H9 (cell line): ENCODE measurements at regions not wholly inside any gene's neighbourhood (a gene's known extent, or its start where the extent isn't known, plus 50 kb on each side); places are given as distances from the start of the nearest gene placed in this dataset.

Experiments used
- DNase-seq: peaks from one replicate; pipeline ENCODE4 v3.0.0-alpha.2; 2017
- H2AFZ ChIP-seq: one replicate; pipeline ENCODE4 v1.6.1; 2013; ENCODE audit warnings: mild to moderate bottlenecking, low read length, control low read depth, moderate library complexity
- H2AK5ac ChIP-seq: 2 replicates; pipeline ENCODE4 v1.6.1; 2013; ENCODE audit warnings: low read length, control low read depth, mixed read lengths; ENCODE audit not compliant: insufficient read length
- H2BK120ac ChIP-seq: one replicate; pipeline ENCODE4 v1.6.1; 2013; ENCODE audit warnings: low read depth, mild to moderate bottlenecking, low read length, control low read depth, inconsistent platforms; ENCODE audit not compliant: poor library complexity, severe bottlenecking
- H2BK12ac ChIP-seq: 2 replicates; pipeline ENCODE4 v1.6.1; 2013; ENCODE audit warnings: low read length, control low read depth, mixed read lengths, low read depth; ENCODE audit not compliant: insufficient read length
- H2BK15ac ChIP-seq: 2 replicates; pipeline ENCODE4 v1.6.1; 2013; ENCODE audit warnings: low read depth, low read length, control low read depth
- H2BK20ac ChIP-seq: one replicate; pipeline ENCODE4 v1.6.1; 2013; ENCODE audit warnings: low read depth, mild to moderate bottlenecking, low read length, control low read depth, inconsistent platforms; ENCODE audit not compliant: poor library complexity, severe bottlenecking
- H2BK5ac ChIP-seq: 2 replicates; pipeline ENCODE4 v1.6.1; 2013; ENCODE audit warnings: low read length, control low read depth, mixed read lengths; ENCODE audit not compliant: insufficient read length
- H3K14ac ChIP-seq: 2 replicates; pipeline ENCODE4 v1.6.1; 2013; ENCODE audit warnings: low read length, control low read depth; ENCODE audit not compliant: insufficient read depth
- H3K18ac ChIP-seq: 2 replicates; pipeline ENCODE4 v1.6.1; 2013; ENCODE audit warnings: low read depth, mild to moderate bottlenecking, mixed read lengths, low read length, control low read depth; ENCODE audit not compliant: insufficient read length
- H3K23ac ChIP-seq: 2 replicates; pipeline ENCODE4 v1.6.1; 2013; ENCODE audit warnings: low read length, control low read depth, mixed read lengths, low read depth; ENCODE audit not compliant: insufficient read length
- H3K23me2 ChIP-seq: 2 replicates; pipeline ENCODE4 v1.6.1; 2013; ENCODE audit warnings: low read depth, mild to moderate bottlenecking, mixed read lengths, low read length, control low read depth; ENCODE audit not compliant: insufficient read length, poor library complexity, severe bottlenecking
- H3K27ac ChIP-seq: 2 replicates; pipeline ENCODE4 v1.5.1; 2013; ENCODE audit warnings: low read length, control low read depth, mixed read lengths, low read depth; ENCODE audit not compliant: insufficient read length
- H3K27me3 ChIP-seq: 2 replicates; pipeline ENCODE4 v1.6.1; 2013; ENCODE audit warnings: low read length, control low read depth, inconsistent platforms; ENCODE audit not compliant: insufficient read depth
- H3K4ac ChIP-seq: 2 replicates; pipeline ENCODE4 v1.6.1; 2013; ENCODE audit warnings: low read depth, mild to moderate bottlenecking, control low read depth, inconsistent platforms, low read length, moderate library complexity
- H3K4me1 ChIP-seq: 2 replicates; pipeline ENCODE4 v1.6.1; 2013; ENCODE audit warnings: low read length, control low read depth, inconsistent platforms; ENCODE audit not compliant: insufficient read depth
- H3K4me2 ChIP-seq: 2 replicates; pipeline ENCODE4 v1.6.1; 2013; ENCODE audit warnings: low read length, control low read depth, mixed read lengths; ENCODE audit not compliant: insufficient read length, insufficient read depth
- H3K56ac ChIP-seq: 2 replicates; pipeline ENCODE4 v1.6.1; 2013; ENCODE audit warnings: low read depth, mild to moderate bottlenecking, mixed read lengths, low read length, control low read depth; ENCODE audit not compliant: insufficient read length
- H3K79me1 ChIP-seq: 2 replicates; pipeline ENCODE4 v1.6.1; 2013; ENCODE audit warnings: low read depth, mild to moderate bottlenecking, moderate library complexity, low read length, control low read depth, inconsistent platforms; ENCODE audit not compliant: insufficient read depth, poor library complexity, severe bottlenecking
- H3K79me2 ChIP-seq: 2 replicates; pipeline ENCODE4 v1.6.1; 2013; ENCODE audit warnings: low read length, control low read depth, inconsistent platforms; ENCODE audit not compliant: insufficient read depth
- H3K9ac ChIP-seq: 2 replicates; pipeline ENCODE4 v1.6.1; 2013; ENCODE audit warnings: low read length, control low read depth, mixed read lengths; ENCODE audit not compliant: insufficient read length; ENCODE audit errors: extremely low read depth
- H3K9me3 ChIP-seq: one replicate; pipeline ENCODE4 v1.6.1; 2013; ENCODE audit warnings: low read depth, low read length, inconsistent platforms; ENCODE audit not compliant: control insufficient read depth
- H3T11ph ChIP-seq: one replicate; pipeline ENCODE4 v1.6.1; 2013; ENCODE audit warnings: mild to moderate bottlenecking, low read length, control low read depth, inconsistent platforms
- H4K20me1 ChIP-seq: one replicate; pipeline ENCODE4 v1.6.1; 2013; ENCODE audit not compliant: control insufficient read depth, insufficient read length, insufficient read depth
- H4K5ac ChIP-seq: 2 replicates; pipeline ENCODE4 v1.6.1; 2013; ENCODE audit warnings: low read depth, mild to moderate bottlenecking, mixed read lengths, low read length, control low read depth; ENCODE audit not compliant: insufficient read length
- H4K8ac ChIP-seq: replicated peaks from 2 replicates; pipeline ENCODE4 v1.6.1; 2013; ENCODE audit warnings: low read length, control low read depth, mixed read lengths, low read depth; ENCODE audit not compliant: insufficient read length
- H4K91ac ChIP-seq: 2 replicates; pipeline ENCODE4 v1.6.1; 2013; ENCODE audit warnings: low read depth, mild to moderate bottlenecking, moderate library complexity, mixed read lengths, low read length, control low read depth; ENCODE audit not compliant: insufficient read length
- H3K27ac Mint-ChIP-seq, 3 experiments: 2 replicates in 2 of 3; 3 replicates in 1 of 3; pipeline ENCODE4 v1.8.0; 2020 to 2021; ENCODE audit warnings: mixed read lengths in 3 of 3, mild to moderate bottlenecking in 1 of 3, moderate library complexity in 1 of 3
- H3K27me3 Mint-ChIP-seq: 2 replicates; pipeline ENCODE4 v1.8.0; 2021; ENCODE audit warnings: low read depth, mild to moderate bottlenecking, moderate library complexity, mixed read lengths
- H3K36me3 Mint-ChIP-seq, 3 experiments: 2 replicates in 2 of 3; 3 replicates in 1 of 3; pipeline ENCODE4 v1.8.0; 2020 to 2021; ENCODE audit warnings: low read depth in 3 of 3, mixed read lengths in 3 of 3; ENCODE audit not compliant: insufficient read depth in 1 of 3
- H3K4me1 Mint-ChIP-seq, 2 experiments: 2 replicates each; pipeline ENCODE4 v1.8.0; 2020; ENCODE audit warnings: mixed read lengths in 2 of 2
- H3K4me3 Mint-ChIP-seq, 2 experiments: 2 replicates in 1 of 2; 3 replicates in 1 of 2; pipeline ENCODE4 v1.8.0; 2020 to 2021; ENCODE audit warnings: mild to moderate bottlenecking in 2 of 2, mixed read lengths in 2 of 2, moderate library complexity in 1 of 2
- H3K9me3 Mint-ChIP-seq, 2 experiments: 2 replicates in 1 of 2; 3 replicates in 1 of 2; pipeline ENCODE4 v1.8.0; 2020; ENCODE audit warnings: mild to moderate bottlenecking in 2 of 2, mixed read lengths in 2 of 2, moderate library complexity in 1 of 2
- CTCF ChIP-seq: fragments of 200-600 bp; sonication (generic); conservative IDR thresholded peaks from 3 replicates; pipeline ENCODE4 v1.8.0; 2021; ENCODE audit warnings: antibody characterized with exemption, mild to moderate bottlenecking
- WGBS: extraction: QIAGEN DNeasy Blood & Tissue Kit; methylation state at CpG from one replicate; pipeline ENCODE4 v1.1.7; 2013; ENCODE audit warnings: missing lambda C conversion rate, low lambda C conversion rate, mixed read lengths; ENCODE audit not compliant: insufficient read length; ENCODE audit errors: extremely low coverage; 5-methylcytosine and 5-hydroxymethylcytosine counted together

- H4K91ac ChIP-seq = no peak overlapping the region
- H2AFZ ChIP-seq = no peak overlapping the region
- H2BK20ac ChIP-seq = no peak overlapping the region
- H3K27ac ChIP-seq = no peak overlapping the region
- no peaks in the 10 kb centered on the region for H3K79me2 ChIP-seq
- no peaks in the 10 kb centered on the region for H4K20me1 ChIP-seq
- no peaks in the 10 kb centered on the region for H3K9me3 ChIP-seq
- no peak overlapping the region for H2BK12ac ChIP-seq
- H3K23ac ChIP-seq = no peak overlapping the region
- no peak overlapping the region for H4K5ac ChIP-seq
- no peak overlapping the region for H3T11ph ChIP-seq
- H3K9me3 Mint-ChIP-seq = no peaks in the 10 kb centered on the region
- no peak for DNase-seq
- H3K9ac ChIP-seq = no peak overlapping the region
- no peak overlapping the region for H2AK5ac ChIP-seq
- no peaks in the 10 kb centered on the region for H3K27me3 Mint-ChIP-seq
- no peak overlapping the region for H2BK120ac ChIP-seq
- H3K4me1 ChIP-seq = peaks cover 9% of the 10 kb centered on the region; the same call in 1 of the 2 replicates
- no peak overlapping the region for H3K4ac ChIP-seq
- H3K36me3 Mint-ChIP-seq = peaks cover 0 to 17% (median 4%) of the 10 kb centered on the region in 3 experiments; a peak in 4 of 7 replicates
- peaks cover 25 to 27% of the 10 kb centered on the region in 2 experiments for H3K4me1 Mint-ChIP-seq
- no peak overlapping the region for H3K4me2 ChIP-seq
- no peak overlapping the region for H3K18ac ChIP-seq
- no peak overlapping the region for H3K14ac ChIP-seq
- H3K27ac Mint-ChIP-seq = peak overlapping the region in 2 of 3 experiments; percentile 39 to 55; a peak in 3 of 7 replicates
- no CpG with 5 or more reads among the region's 7 CpGs for WGBS
- no peak overlapping the region for H3K4me3 Mint-ChIP-seq
- H3K56ac ChIP-seq = no peak overlapping the region
- H3K23me2 ChIP-seq = no peaks in the 10 kb centered on the region
- TF ChIP-seq CTCF = no peak
- H4K8ac ChIP-seq = no peak overlapping the region
- no peak overlapping the region for H2BK5ac ChIP-seq
- no peaks in the 10 kb centered on the region for H3K79me1 ChIP-seq
- H3K27me3 ChIP-seq = no peaks in the 10 kb centered on the region
- no peak overlapping the region for H2BK15ac ChIP-seq
These were observed 203.7 kb downstream of the IPMK start for GRCh38 chr10:58063861-58064480.
